DOHH2 (cell line): ENCODE measurements at regions not wholly inside any gene's neighbourhood (a gene's known extent, or its start where the extent isn't known, plus 50 kb on each side); places are given as distances from the start of the nearest gene placed in this dataset.
"Not testable (repeated sequence)": the region's sequence is repeated elsewhere in the genome, so short reads cannot be mapped to it uniquely, and the experiment has no call there.

ENCODE experiments used
- H3F3A ChIP-seq: fragments of 200-600 bp; sonication (generic), shearing (Covaris generic); 2 replicates; pipeline ENCODE4 v1.6.0; 2016; ENCODE audit warnings: antibody characterized with exemption, mild to moderate bottlenecking; ENCODE audit not compliant: control insufficient read depth, insufficient read depth
- H3K27ac ChIP-seq: fragments of 200-600 bp; sonication (generic); 2 replicates; pipeline ENCODE4 v1.5.1; 2014; ENCODE audit warnings: low read depth, mild to moderate bottlenecking, low read length, moderate library complexity
- H3K27me3 ChIP-seq: fragments of 200-600 bp; sonication (generic); 2 replicates; pipeline ENCODE4 v1.6.1; 2014; ENCODE audit warnings: mild to moderate bottlenecking, low read length, mixed read lengths; ENCODE audit not compliant: control insufficient read depth
- H3K36me3 ChIP-seq: fragments of 200-600 bp; sonication (generic); 2 replicates; pipeline ENCODE4 v1.6.1; 2014; ENCODE audit warnings: mild to moderate bottlenecking, low read length, moderate library complexity, mixed read lengths; ENCODE audit not compliant: control insufficient read depth
- H3K4me1 ChIP-seq: fragments of 200-600 bp; sonication (generic); 2 replicates; pipeline ENCODE4 v1.6.1; 2014; ENCODE audit warnings: mild to moderate bottlenecking, low read length, mixed read lengths; ENCODE audit not compliant: control insufficient read depth
- H3K4me2 ChIP-seq: fragments of 200-600 bp; sonication (generic); 2 replicates; pipeline ENCODE4 v1.6.0; 2014; ENCODE audit warnings: mild to moderate bottlenecking, low read length, moderate library complexity
- H3K4me3 ChIP-seq: fragments of 200-600 bp; sonication (generic); 2 replicates; pipeline ENCODE4 v1.5.1; 2014; ENCODE audit warnings: mild to moderate bottlenecking, low read length, mixed read lengths
- H3K79me2 ChIP-seq: fragments of 200-600 bp; sonication (generic); 2 replicates; pipeline ENCODE4 v1.6.1; 2014; ENCODE audit warnings: mild to moderate bottlenecking, low read length, mixed read lengths; ENCODE audit not compliant: control insufficient read depth
- H3K9me2 ChIP-seq: fragments of 200-600 bp; sonication (generic); replicated peaks from 2 replicates; pipeline ENCODE4 v1.6.1; 2014; ENCODE audit warnings: mild to moderate bottlenecking, low read length, mixed read lengths; ENCODE audit not compliant: control insufficient read depth
- H3K9me3 ChIP-seq: fragments of 200-600 bp; sonication (generic); 2 replicates; pipeline ENCODE4 v1.6.1; 2014; ENCODE audit warnings: antibody characterized with exemption, low read length, mixed read lengths; ENCODE audit not compliant: control insufficient read depth, insufficient read depth
- H4K20me1 ChIP-seq: fragments of 200-600 bp; sonication (generic); 2 replicates; pipeline ENCODE4 v1.6.0; 2014; ENCODE audit warnings: low read depth, mild to moderate bottlenecking, antibody characterized with exemption, low read length, moderate library complexity; ENCODE audit not compliant: control insufficient read depth, insufficient read depth
- EZH2phosphoT487 ChIP-seq: fragments of 200-600 bp; sonication (generic); IDR thresholded peaks from 2 replicates; pipeline ENCODE4 v1.6.1; 2017; ENCODE audit warnings: borderline replicate concordance, mild to moderate bottlenecking, antibody characterized with exemption, low read length, moderate library complexity, mixed read lengths
- TF ChIP-seq, protein P1 (sequence below): fragments of 200-600 bp; sonication (generic); IDR thresholded peaks from one replicate; pipeline ENCODE4 v1.5.1; 2014; ENCODE audit warnings: antibody characterized with exemption, mild to moderate bottlenecking, low read depth, low read length; ENCODE audit not compliant: poor library complexity, severe bottlenecking

DNA sequence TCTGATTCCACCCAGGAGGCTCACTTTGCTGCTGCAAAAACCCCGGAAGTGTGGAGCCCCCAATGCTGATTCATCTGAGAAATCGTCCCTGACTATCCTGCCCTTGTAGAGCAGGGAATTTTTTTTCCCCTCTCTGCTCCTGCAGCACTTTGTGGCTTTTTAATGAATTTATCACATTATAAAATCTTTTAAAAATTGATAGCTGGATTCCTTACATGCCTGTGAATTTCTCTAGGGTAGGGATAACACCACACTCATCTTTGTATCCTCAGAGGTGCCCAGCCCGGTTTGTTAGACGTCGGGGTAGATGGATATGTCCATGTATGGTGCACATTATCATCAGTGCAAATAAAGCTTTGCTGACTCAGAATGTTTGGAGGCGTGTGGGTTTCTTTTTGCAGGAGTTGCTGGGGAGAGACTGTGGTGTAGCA is 185.7 kb downstream of the STK31 start:
- peaks cover 22% of the 10 kb centered on the region for H3K27me3 ChIP-seq
- H3K4me1 ChIP-seq, result no peaks in the 10 kb centered on the region
- H3K79me2 ChIP-seq, result no peaks in the 10 kb centered on the region
- TF ChIP-seq, protein P1, sequence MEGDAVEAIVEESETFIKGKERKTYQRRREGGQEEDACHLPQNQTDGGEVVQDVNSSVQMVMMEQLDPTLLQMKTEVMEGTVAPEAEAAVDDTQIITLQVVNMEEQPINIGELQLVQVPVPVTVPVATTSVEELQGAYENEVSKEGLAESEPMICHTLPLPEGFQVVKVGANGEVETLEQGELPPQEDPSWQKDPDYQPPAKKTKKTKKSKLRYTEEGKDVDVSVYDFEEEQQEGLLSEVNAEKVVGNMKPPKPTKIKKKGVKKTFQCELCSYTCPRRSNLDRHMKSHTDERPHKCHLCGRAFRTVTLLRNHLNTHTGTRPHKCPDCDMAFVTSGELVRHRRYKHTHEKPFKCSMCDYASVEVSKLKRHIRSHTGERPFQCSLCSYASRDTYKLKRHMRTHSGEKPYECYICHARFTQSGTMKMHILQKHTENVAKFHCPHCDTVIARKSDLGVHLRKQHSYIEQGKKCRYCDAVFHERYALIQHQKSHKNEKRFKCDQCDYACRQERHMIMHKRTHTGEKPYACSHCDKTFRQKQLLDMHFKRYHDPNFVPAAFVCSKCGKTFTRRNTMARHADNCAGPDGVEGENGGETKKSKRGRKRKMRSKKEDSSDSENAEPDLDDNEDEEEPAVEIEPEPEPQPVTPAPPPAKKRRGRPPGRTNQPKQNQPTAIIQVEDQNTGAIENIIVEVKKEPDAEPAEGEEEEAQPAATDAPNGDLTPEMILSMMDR, result no peak
- no peak for TF ChIP-seq EZH2phosphoT487
- no peak overlapping the region for H3K4me2 ChIP-seq
- no peaks in the 10 kb centered on the region for H3F3A ChIP-seq
- no peaks in the 10 kb centered on the region for H3K36me3 ChIP-seq
- H4K20me1 ChIP-seq, result no peaks in the 10 kb centered on the region
- no peak overlapping the region for H3K27ac ChIP-seq
- H3K4me3 ChIP-seq, result no peak overlapping the region
- no peaks in the 10 kb centered on the region for H3K9me2 ChIP-seq
- H3K9me3 ChIP-seq, result no peaks in the 10 kb centered on the region

DNA sequence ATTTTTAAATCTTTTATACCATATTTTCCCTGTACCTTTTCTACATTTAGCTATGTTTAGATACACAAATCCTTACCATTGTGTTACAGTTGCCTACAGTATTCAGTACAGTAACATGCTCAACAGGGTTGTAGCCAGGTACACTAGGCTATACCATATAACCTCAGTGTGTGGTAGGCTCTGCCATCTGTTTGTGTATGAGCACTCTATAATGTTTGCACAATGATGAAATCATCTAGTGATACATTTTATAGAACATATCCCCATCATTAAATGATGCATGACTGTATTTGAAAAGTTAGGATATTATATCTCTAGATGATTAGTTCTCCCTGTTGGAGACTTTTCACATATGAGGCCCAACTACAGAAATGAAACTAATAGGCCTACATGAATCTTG is 188.6 kb downstream of the STK31 start:
- H3K4me3 ChIP-seq, result no peak overlapping the region
- TF ChIP-seq, protein P1, result no peak
- TF ChIP-seq EZH2phosphoT487, result no peak
- peaks cover 14% of the 10 kb centered on the region for H3K27me3 ChIP-seq
- H3K4me1 ChIP-seq, result no peaks in the 10 kb centered on the region
- H3K36me3 ChIP-seq, result no peaks in the 10 kb centered on the region
- H3K27ac ChIP-seq, result no peak overlapping the region
- no peaks in the 10 kb centered on the region for H3F3A ChIP-seq
- no peaks in the 10 kb centered on the region for H3K9me2 ChIP-seq
- no peaks in the 10 kb centered on the region for H3K79me2 ChIP-seq
- H3K4me2 ChIP-seq, result no peak overlapping the region
- no peaks in the 10 kb centered on the region for H3K9me3 ChIP-seq
- H4K20me1 ChIP-seq, result no peaks in the 10 kb centered on the region

DNA sequence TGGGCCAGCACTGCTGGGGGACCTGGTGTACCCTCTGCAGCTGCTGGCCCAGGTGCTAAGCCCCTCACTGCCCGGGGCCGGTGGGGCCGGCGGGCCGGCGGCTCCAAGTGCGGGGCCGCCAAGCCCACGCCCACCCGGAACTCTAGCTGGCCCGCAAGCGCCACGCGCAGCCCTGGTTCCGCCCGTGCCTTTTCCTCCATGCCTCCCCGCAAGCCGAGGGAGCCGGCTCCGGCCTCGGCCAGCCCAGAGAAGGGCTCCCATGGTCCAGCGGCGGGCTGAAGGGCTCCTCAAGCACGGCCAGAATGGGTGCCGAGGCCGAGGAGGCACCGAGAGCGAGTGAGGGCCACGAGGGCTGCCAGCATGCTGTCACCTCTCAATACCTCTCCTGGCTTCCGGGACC is 194.9 kb downstream of the STK31 start:
- not testable (repeated sequence) for H3K79me2 ChIP-seq, H3K4me1 ChIP-seq, H4K20me1 ChIP-seq, H3K9me3 ChIP-seq, H3K27ac ChIP-seq, H3K27me3 ChIP-seq, H3K36me3 ChIP-seq, H3F3A ChIP-seq, H3K4me3 ChIP-seq, H3K9me2 ChIP-seq, H3K4me2 ChIP-seq

DNA sequence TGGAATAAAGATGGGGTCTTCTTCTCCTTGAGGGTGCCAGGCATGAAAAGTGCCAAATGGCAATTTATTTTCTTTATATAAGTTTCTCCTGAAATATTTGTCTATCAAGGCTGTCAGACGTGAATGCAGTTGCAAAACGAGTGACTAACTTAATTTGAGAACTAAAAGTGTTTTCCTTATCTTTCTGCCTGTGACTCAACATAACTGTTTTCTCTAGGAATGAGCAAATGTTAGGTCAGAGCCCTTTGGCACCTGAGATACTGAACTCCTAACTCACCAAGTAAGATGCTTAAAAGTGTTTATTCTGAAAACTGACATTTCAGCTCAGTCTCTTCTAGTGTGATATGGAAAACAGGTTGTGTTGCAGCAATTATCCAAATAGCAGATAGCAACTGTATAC is 197.0 kb downstream of the STK31 start:
- Histone ChIP-seq H3K4me1 (no peaks in the 10 kb centered on the region), H4K20me1 (no peaks in the 10 kb centered on the region), H3K36me3 (no peaks in the 10 kb centered on the region), H3K9me2 (no peaks in the 10 kb centered on the region), H3K4me2 (no peak overlapping the region), H3K27ac (no peak overlapping the region), H3K4me3 (no peak overlapping the region), H3K27me3 (no peaks in the 10 kb centered on the region), H3K79me2 (no peaks in the 10 kb centered on the region), H3F3A (no peaks in the 10 kb centered on the region), H3K9me3 (no peaks in the 10 kb centered on the region)
- no peak for TF ChIP-seq EZH2phosphoT487
- TF ChIP-seq, protein P1, result no peak
